ENCODE measurements at regions not wholly inside any gene's neighbourhood (a gene's known extent, or its start where the extent isn't known, plus 50 kb on each side); places are given as distances from the start of the nearest gene placed in this dataset.

GRCh38 chr6:21981235-21981833 is 315.5 kb downstream of the PRL start:
- TF ChIP-seq, protein P1, sequence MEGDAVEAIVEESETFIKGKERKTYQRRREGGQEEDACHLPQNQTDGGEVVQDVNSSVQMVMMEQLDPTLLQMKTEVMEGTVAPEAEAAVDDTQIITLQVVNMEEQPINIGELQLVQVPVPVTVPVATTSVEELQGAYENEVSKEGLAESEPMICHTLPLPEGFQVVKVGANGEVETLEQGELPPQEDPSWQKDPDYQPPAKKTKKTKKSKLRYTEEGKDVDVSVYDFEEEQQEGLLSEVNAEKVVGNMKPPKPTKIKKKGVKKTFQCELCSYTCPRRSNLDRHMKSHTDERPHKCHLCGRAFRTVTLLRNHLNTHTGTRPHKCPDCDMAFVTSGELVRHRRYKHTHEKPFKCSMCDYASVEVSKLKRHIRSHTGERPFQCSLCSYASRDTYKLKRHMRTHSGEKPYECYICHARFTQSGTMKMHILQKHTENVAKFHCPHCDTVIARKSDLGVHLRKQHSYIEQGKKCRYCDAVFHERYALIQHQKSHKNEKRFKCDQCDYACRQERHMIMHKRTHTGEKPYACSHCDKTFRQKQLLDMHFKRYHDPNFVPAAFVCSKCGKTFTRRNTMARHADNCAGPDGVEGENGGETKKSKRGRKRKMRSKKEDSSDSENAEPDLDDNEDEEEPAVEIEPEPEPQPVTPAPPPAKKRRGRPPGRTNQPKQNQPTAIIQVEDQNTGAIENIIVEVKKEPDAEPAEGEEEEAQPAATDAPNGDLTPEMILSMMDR (conservative IDR thresholded peaks at IDR 0.05; ENCODE audit: low read length), result no peak
- no peak for TF ChIP-seq EZH2phosphoT487 (IDR thresholded peaks at IDR 0.05; ENCODE audit: borderline replicate concordance, low read depth, low read length)
